ENCODE measurements at regions not wholly inside any gene's neighbourhood (a gene's known extent, or its start where the extent isn't known, plus 50 kb on each side); places are given as distances from the start of the nearest gene placed in this dataset.
A peak's percentile ranks its signal among the peaks of the same experiment; 100 is the strongest.

GRCh38 chr20:1838556-1839279, 56.5 kb upstream of the SIRPA start:
- dilution Hi-C loops (cut with MboI; ENCODE audit: extremely low pct_ligation_motif_present, low sequenced_read_pairs), result no loop called here

GRCh38 chr20:1835186-1836035, 59.8 kb upstream of the SIRPA start:
- Histone ChIP-seq H3K4me3 (ENCODE audit: control insufficient read depth in 2 of 3, extremely low read depth in 1 of 3, insufficient read depth in 2 of 3, low read depth in 1 of 3, low read length in 3 of 3) (no peak overlapping the region), H3K9me1 (ENCODE audit: control insufficient read depth, extremely low read depth, insufficient read depth, low read length) (no peaks in the 10 kb centered on the region), H3K36me3 (ENCODE audit: control insufficient read depth in 2 of 2, extremely low read depth in 1 of 2, insufficient read depth in 2 of 2, low read length in 2 of 2) (no peaks in the 10 kb centered on the region), H3K9me3 (ENCODE audit: control insufficient read depth, low read depth, low read length) (peaks cover 6% of the 10 kb centered on the region), H3K27ac (ENCODE audit: control insufficient read depth, insufficient read depth, low read length) (no peak overlapping the region), H3K79me2 (ENCODE audit: control insufficient read depth, insufficient read depth, low read length) (no peaks in the 10 kb centered on the region), H3K4me1 (ENCODE audit: control insufficient read depth, extremely low read depth, insufficient read depth, low read length) (peaks cover 26% of the 10 kb centered on the region), H3K27me3 (ENCODE audit: control insufficient read depth, extremely low read depth, insufficient read depth, low read length) (no peaks in the 10 kb centered on the region), H3K4me2 (ENCODE audit: control insufficient read depth, extremely low read depth, insufficient read depth, low read depth, low read length) (no peak overlapping the region), H2AFZ (ENCODE audit: control insufficient read depth, low read length) (no peak overlapping the region), H4K20me1 (ENCODE audit: control insufficient read depth, extremely low read depth, insufficient read depth, low read length) (no peaks in the 10 kb centered on the region), H3K9ac (ENCODE audit: control insufficient read depth, extremely low read depth, insufficient read depth, low read length) (no peak overlapping the region)
- TF ChIP-seq EZH2 (IDR thresholded peaks at IDR 0.05; ENCODE audit: low read length), result no peak
- no peak for TF ChIP-seq CTCF (optimal IDR thresholded peaks at IDR 0.05 in 1 of 3, IDR thresholded peaks at IDR 0.05 in 1 of 3, conservative IDR thresholded peaks at IDR 0.05 in 1 of 3; ENCODE audit: extremely low read depth in 1 of 3, insufficient read depth in 2 of 3, low read length in 3 of 3)
- no peak for FAIRE-seq
- DNase-seq (ENCODE audit: low read depth, low spot score), result no peak
- dilution Hi-C loops (cut with MboI; ENCODE audit: extremely low pct_ligation_motif_present, low sequenced_read_pairs), result no loop called here

More at GRCh38 chr20:1838556-1839279, 56.5 kb upstream of the SIRPA start:
- Histone ChIP-seq H2AFZ (ENCODE audit: control insufficient read depth, low read length) (no peak overlapping the region), H3K4me1 (ENCODE audit: control insufficient read depth, extremely low read depth, insufficient read depth, low read length) (peaks cover 28% of the 10 kb centered on the region), H3K4me3 (ENCODE audit: control insufficient read depth in 2 of 3, extremely low read depth in 1 of 3, insufficient read depth in 2 of 3, low read depth in 1 of 3, low read length in 3 of 3) (no peak overlapping the region), H3K9me3 (ENCODE audit: control insufficient read depth, low read depth, low read length) (peaks cover 6% of the 10 kb centered on the region), H3K27ac (ENCODE audit: control insufficient read depth, insufficient read depth, low read length) (peak overlapping the region; percentile 22), H3K4me2 (ENCODE audit: control insufficient read depth, extremely low read depth, insufficient read depth, low read depth, low read length) (no peak overlapping the region), H3K36me3 (ENCODE audit: control insufficient read depth in 2 of 2, extremely low read depth in 1 of 2, insufficient read depth in 2 of 2, low read length in 2 of 2) (no peaks in the 10 kb centered on the region), H3K9ac (ENCODE audit: control insufficient read depth, extremely low read depth, insufficient read depth, low read length) (no peak overlapping the region), H4K20me1 (ENCODE audit: control insufficient read depth, extremely low read depth, insufficient read depth, low read length) (no peaks in the 10 kb centered on the region), H3K9me1 (ENCODE audit: control insufficient read depth, extremely low read depth, insufficient read depth, low read length) (no peaks in the 10 kb centered on the region), H3K27me3 (ENCODE audit: control insufficient read depth, extremely low read depth, insufficient read depth, low read length) (no peaks in the 10 kb centered on the region), H3K79me2 (ENCODE audit: control insufficient read depth, insufficient read depth, low read length) (no peaks in the 10 kb centered on the region)
- DNase-seq (ENCODE audit: low read depth, low spot score), result no peak
- peak; percentile 53 for FAIRE-seq
- TF ChIP-seq EZH2 (IDR thresholded peaks at IDR 0.05; ENCODE audit: low read length) (no peak), CTCF (optimal IDR thresholded peaks at IDR 0.05 in 1 of 3, IDR thresholded peaks at IDR 0.05 in 1 of 3, conservative IDR thresholded peaks at IDR 0.05 in 1 of 3; ENCODE audit: extremely low read depth in 1 of 3, insufficient read depth in 2 of 3, low read length in 3 of 3) (no peak)
